ENCODE measurements at regions not wholly inside any gene's neighbourhood (a gene's known extent, or its start where the extent isn't known, plus 50 kb on each side); places are given as distances from the start of the nearest gene placed in this dataset.

GRCh38 chr2:65636813-65637483 lies 204.5 kb upstream of the SPRED2 start:
- H3K27me3 ChIP-seq (ENCODE audit: insufficient read depth, low read length, poor library complexity, severe bottlenecking) = no peaks in the 10 kb centered on the region
- H3K9me2 ChIP-seq (replicated peaks; ENCODE audit: low read depth, low read length) = no peaks in the 10 kb centered on the region
- no peak overlapping the region for H2AFZ ChIP-seq (ENCODE audit: low read length)
- no peaks in the 10 kb centered on the region for H3F3A ChIP-seq (ENCODE audit: low read depth)
- H3K4me3 ChIP-seq (ENCODE audit: low read length, poor library complexity, severe bottlenecking) = no peak overlapping the region
- no peaks in the 10 kb centered on the region for H4K20me1 ChIP-seq (ENCODE audit: insufficient read depth, low read length, poor library complexity, severe bottlenecking)
- H3K4me2 ChIP-seq (ENCODE audit: low read depth, low read length, poor library complexity, severe bottlenecking) = no peak overlapping the region
- TF ChIP-seq EZH2phosphoT487 (IDR thresholded peaks at IDR 0.05; ENCODE audit: borderline replicate concordance) = no peak
- TF ChIP-seq, protein P1, sequence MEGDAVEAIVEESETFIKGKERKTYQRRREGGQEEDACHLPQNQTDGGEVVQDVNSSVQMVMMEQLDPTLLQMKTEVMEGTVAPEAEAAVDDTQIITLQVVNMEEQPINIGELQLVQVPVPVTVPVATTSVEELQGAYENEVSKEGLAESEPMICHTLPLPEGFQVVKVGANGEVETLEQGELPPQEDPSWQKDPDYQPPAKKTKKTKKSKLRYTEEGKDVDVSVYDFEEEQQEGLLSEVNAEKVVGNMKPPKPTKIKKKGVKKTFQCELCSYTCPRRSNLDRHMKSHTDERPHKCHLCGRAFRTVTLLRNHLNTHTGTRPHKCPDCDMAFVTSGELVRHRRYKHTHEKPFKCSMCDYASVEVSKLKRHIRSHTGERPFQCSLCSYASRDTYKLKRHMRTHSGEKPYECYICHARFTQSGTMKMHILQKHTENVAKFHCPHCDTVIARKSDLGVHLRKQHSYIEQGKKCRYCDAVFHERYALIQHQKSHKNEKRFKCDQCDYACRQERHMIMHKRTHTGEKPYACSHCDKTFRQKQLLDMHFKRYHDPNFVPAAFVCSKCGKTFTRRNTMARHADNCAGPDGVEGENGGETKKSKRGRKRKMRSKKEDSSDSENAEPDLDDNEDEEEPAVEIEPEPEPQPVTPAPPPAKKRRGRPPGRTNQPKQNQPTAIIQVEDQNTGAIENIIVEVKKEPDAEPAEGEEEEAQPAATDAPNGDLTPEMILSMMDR (conservative IDR thresholded peaks at IDR 0.05; ENCODE audit: low read length) = no peak
- no peak overlapping the region for H3K9ac ChIP-seq (ENCODE audit: low read depth, low read length, poor library complexity, severe bottlenecking)
- no peaks in the 10 kb centered on the region for H3K79me2 ChIP-seq (ENCODE audit: insufficient read depth, low read length)
- H3K9me3 ChIP-seq (ENCODE audit: insufficient read depth, low read depth, low read length) = no peaks in the 10 kb centered on the region
- H3K36me3 ChIP-seq (ENCODE audit: insufficient read depth, low read length) = no peaks in the 10 kb centered on the region
- no peaks in the 10 kb centered on the region for H3K4me1 ChIP-seq (ENCODE audit: insufficient read depth, low read length, poor library complexity, severe bottlenecking)

DNA sequence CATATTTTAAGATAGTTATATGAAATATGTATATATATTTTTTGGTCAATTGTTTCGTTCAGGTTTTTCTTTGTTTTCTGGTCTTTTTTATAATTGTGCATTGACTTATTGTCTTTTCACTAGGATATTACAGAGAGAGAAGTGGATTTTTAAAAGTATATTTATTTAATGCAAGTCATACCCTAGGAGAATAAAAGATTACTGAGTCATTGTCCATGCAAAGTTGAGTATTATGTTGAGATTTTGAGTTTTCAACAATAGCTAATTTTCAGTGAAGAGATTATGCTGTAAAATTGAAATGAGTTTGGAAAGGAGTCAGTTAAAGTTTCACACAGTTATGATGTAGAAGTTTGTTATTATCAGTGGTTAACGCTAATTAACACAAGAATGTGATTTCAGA lies 203.6 kb upstream of the SPRED2 start:
- Histone ChIP-seq H3K36me3 (ENCODE audit: insufficient read depth, low read length) (no peaks in the 10 kb centered on the region), H3K4me3 (ENCODE audit: low read length, poor library complexity, severe bottlenecking) (no peak overlapping the region), H3K4me1 (ENCODE audit: insufficient read depth, low read length, poor library complexity, severe bottlenecking) (no peaks in the 10 kb centered on the region), H3K79me2 (ENCODE audit: insufficient read depth, low read length) (no peaks in the 10 kb centered on the region), H3F3A (ENCODE audit: low read depth) (no peaks in the 10 kb centered on the region), H2AFZ (ENCODE audit: low read length) (no peak overlapping the region), H3K9me3 (ENCODE audit: insufficient read depth, low read depth, low read length) (no peaks in the 10 kb centered on the region), H3K4me2 (ENCODE audit: low read depth, low read length, poor library complexity, severe bottlenecking) (no peak overlapping the region), H3K27me3 (ENCODE audit: insufficient read depth, low read length, poor library complexity, severe bottlenecking) (no peaks in the 10 kb centered on the region), H3K9ac (ENCODE audit: low read depth, low read length, poor library complexity, severe bottlenecking) (no peak overlapping the region), H4K20me1 (ENCODE audit: insufficient read depth, low read length, poor library complexity, severe bottlenecking) (no peaks in the 10 kb centered on the region), H3K9me2 (replicated peaks; ENCODE audit: low read depth, low read length) (no peaks in the 10 kb centered on the region)
- TF ChIP-seq, protein P1 (conservative IDR thresholded peaks at IDR 0.05; ENCODE audit: low read length) = no peak
- TF ChIP-seq EZH2phosphoT487 (IDR thresholded peaks at IDR 0.05; ENCODE audit: borderline replicate concordance) = no peak

DNA sequence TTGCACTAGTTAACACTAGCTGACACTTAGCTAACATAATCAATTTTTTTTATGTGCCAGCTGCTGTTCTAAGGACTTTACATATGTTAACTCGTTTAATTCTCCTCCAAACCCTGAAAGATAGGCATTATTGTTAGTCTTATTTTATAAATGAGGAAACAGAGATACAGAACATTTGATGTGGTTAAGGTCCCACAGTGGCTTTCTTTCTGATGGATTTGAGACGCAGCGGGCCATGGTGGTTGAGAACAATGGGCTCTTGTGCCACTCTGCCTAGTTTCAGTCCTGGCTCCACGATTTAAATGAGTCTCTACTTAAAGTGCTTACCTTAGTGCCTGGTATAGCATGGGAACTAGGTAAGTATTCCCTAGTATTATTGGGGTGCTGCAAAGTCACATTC lies 201.9 kb upstream of the SPRED2 start:
- H3K4me2 ChIP-seq (ENCODE audit: low read depth, low read length, poor library complexity, severe bottlenecking) = no peak overlapping the region
- H3K27me3 ChIP-seq (ENCODE audit: insufficient read depth, low read length, poor library complexity, severe bottlenecking) = no peaks in the 10 kb centered on the region
- no peaks in the 10 kb centered on the region for H4K20me1 ChIP-seq (ENCODE audit: insufficient read depth, low read length, poor library complexity, severe bottlenecking)
- H3K36me3 ChIP-seq (ENCODE audit: insufficient read depth, low read length) = no peaks in the 10 kb centered on the region
- no peak for TF ChIP-seq EZH2phosphoT487 (IDR thresholded peaks at IDR 0.05; ENCODE audit: borderline replicate concordance)
- TF ChIP-seq, protein P1 (conservative IDR thresholded peaks at IDR 0.05; ENCODE audit: low read length) = no peak
- H3K79me2 ChIP-seq (ENCODE audit: insufficient read depth, low read length) = no peaks in the 10 kb centered on the region
- H2AFZ ChIP-seq (ENCODE audit: low read length) = no peak overlapping the region
- H3K9ac ChIP-seq (ENCODE audit: low read depth, low read length, poor library complexity, severe bottlenecking) = no peak overlapping the region
- no peaks in the 10 kb centered on the region for H3K9me2 ChIP-seq (replicated peaks; ENCODE audit: low read depth, low read length)
- H3F3A ChIP-seq (ENCODE audit: low read depth) = no peaks in the 10 kb centered on the region
- H3K4me1 ChIP-seq (ENCODE audit: insufficient read depth, low read length, poor library complexity, severe bottlenecking) = no peaks in the 10 kb centered on the region
- no peaks in the 10 kb centered on the region for H3K9me3 ChIP-seq (ENCODE audit: insufficient read depth, low read depth, low read length)
- no peak overlapping the region for H3K4me3 ChIP-seq (ENCODE audit: low read length, poor library complexity, severe bottlenecking)

Measured in Loucy (cell line).